Gastroesophageal sphincter (tissue), 3 donors: ENCODE measurements at regions not wholly inside any gene's neighbourhood (a gene's known extent, or its start where the extent isn't known, plus 50 kb on each side); places are given as distances from the start of the nearest gene placed in this dataset.

Source experiments
- EP300 ChIP-seq: sonication (generic); formaldehyde crosslinking; IDR thresholded peaks from one replicate; pipeline ENCODE4 v1.6.1; 2017; ENCODE audit warnings: antibody characterized with exemption, mild to moderate bottlenecking
- POLR2A ChIP-seq, 2 donors: fragments of 450-650 bp; IDR thresholded peaks; one replicate each; pipeline ENCODE4 v1.6.1; 2017; ENCODE audit warnings: antibody characterized with exemption in 2 of 2, mild to moderate bottlenecking in 2 of 2, moderate library complexity in 1 of 2
- POLR2AphosphoS5 ChIP-seq: sonication (generic); formaldehyde crosslinking; IDR thresholded peaks from one replicate; pipeline ENCODE4 v1.6.1; 2017; ENCODE audit warnings: antibody characterized with exemption
- TF ChIP-seq, protein P1 (sequence below), 4 experiments: fragments of 200-600 bp in 2 of 4; fragments of 450-650 bp in 2 of 4; sonication (generic) in 1 of 4; IDR thresholded peaks; one replicate each; pipeline ENCODE4 v1.5.1; 2017 to 2019; ENCODE audit warnings: antibody characterized with exemption in 4 of 4, mild to moderate bottlenecking in 2 of 4, moderate library complexity in 2 of 4

GRCh38 chr7:4556868-4557793 is 125.0 kb upstream of the FOXK1 start:
- TF ChIP-seq POLR2AphosphoS5 (no peak), POLR2A (IDR thresholded peaks at IDR 0.05) (no peak), EP300 (no peak)
- TF ChIP-seq, protein P1, sequence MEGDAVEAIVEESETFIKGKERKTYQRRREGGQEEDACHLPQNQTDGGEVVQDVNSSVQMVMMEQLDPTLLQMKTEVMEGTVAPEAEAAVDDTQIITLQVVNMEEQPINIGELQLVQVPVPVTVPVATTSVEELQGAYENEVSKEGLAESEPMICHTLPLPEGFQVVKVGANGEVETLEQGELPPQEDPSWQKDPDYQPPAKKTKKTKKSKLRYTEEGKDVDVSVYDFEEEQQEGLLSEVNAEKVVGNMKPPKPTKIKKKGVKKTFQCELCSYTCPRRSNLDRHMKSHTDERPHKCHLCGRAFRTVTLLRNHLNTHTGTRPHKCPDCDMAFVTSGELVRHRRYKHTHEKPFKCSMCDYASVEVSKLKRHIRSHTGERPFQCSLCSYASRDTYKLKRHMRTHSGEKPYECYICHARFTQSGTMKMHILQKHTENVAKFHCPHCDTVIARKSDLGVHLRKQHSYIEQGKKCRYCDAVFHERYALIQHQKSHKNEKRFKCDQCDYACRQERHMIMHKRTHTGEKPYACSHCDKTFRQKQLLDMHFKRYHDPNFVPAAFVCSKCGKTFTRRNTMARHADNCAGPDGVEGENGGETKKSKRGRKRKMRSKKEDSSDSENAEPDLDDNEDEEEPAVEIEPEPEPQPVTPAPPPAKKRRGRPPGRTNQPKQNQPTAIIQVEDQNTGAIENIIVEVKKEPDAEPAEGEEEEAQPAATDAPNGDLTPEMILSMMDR (IDR thresholded peaks at IDR 0.05) = no peak
